H1 (cell line): ENCODE measurements at regions not wholly inside any gene's neighbourhood (a gene's known extent, or its start where the extent isn't known, plus 50 kb on each side); places are given as distances from the start of the nearest gene placed in this dataset.

Experiments
- CTCF ChIA-PET: fragments of 300-600 bp; sonication (Branson Sonifier 250); formaldehyde crosslinking; loops from one replicate; lab custom pipeline; 2021; ENCODE audit not compliant: partially characterized antibody; lab: Charles Lee
- POLR2A ChIA-PET: fragments of 300-600 bp; sonication (Branson Sonifier 250); formaldehyde crosslinking; loops from one replicate; lab custom pipeline; 2021; ENCODE audit warnings: inconsistent platforms; ENCODE audit not compliant: partially characterized antibody; lab: Charles Lee
- DNase-seq, 2 experiments: peaks; one replicate each; pipeline versions ENCODE4 v3.0.0 to v3.0.0-alpha.2; 2010 to 2022; ENCODE audit warnings: low spot score in 2 of 2, low read depth in 1 of 2, mixed read lengths in 1 of 2
- FAIRE-seq: peaks from 2 replicates; lab custom pipeline; 2011; peaks lifted over from hg19 to GRCh38; lab: Jason Lieb, UNC
- H2AFZ ChIP-seq: 2 replicates; pipeline ENCODE4 v1.8.1; 2012; ENCODE audit warnings: low read length, inconsistent platforms
- H2AK5ac ChIP-seq: 2 replicates; pipeline ENCODE4 v1.6.1; 2013; ENCODE audit warnings: low read depth, low read length
- H2BK120ac ChIP-seq: replicated peaks from 2 replicates; pipeline ENCODE3; 2013; ENCODE audit warnings: low read depth, low read length, inconsistent platforms
- H2BK12ac ChIP-seq: 2 replicates; pipeline ENCODE4 v1.6.1; 2013; ENCODE audit warnings: low read depth, low read length
- H2BK15ac ChIP-seq: 2 replicates; pipeline ENCODE4 v1.6.1; 2013; ENCODE audit warnings: low read length
- H2BK20ac ChIP-seq: 2 replicates; pipeline ENCODE4 v1.6.1; 2013; ENCODE audit warnings: low read length
- H2BK5ac ChIP-seq: 2 replicates; pipeline ENCODE4 v1.6.1; 2013; ENCODE audit warnings: low read depth, low read length
- H3K14ac ChIP-seq: 2 replicates; pipeline ENCODE4 v1.6.1; 2013; ENCODE audit warnings: inconsistent platforms; ENCODE audit not compliant: insufficient read length
- H3K18ac ChIP-seq: 2 replicates; pipeline ENCODE4 v1.6.1; 2013; ENCODE audit warnings: low read length; ENCODE audit errors: extremely low read depth
- H3K23ac ChIP-seq: 2 replicates; pipeline ENCODE4 v1.6.1; 2013; ENCODE audit warnings: inconsistent platforms; ENCODE audit not compliant: insufficient read length
- H3K23me2 ChIP-seq: 2 replicates; pipeline ENCODE4 v1.6.1; 2013; ENCODE audit warnings: low read depth, low read length
- H3K27ac ChIP-seq: 2 replicates; pipeline ENCODE4 v1.6.1; 2011; ENCODE audit warnings: low read depth, low read length, inconsistent platforms
- H3K27me3 ChIP-seq, 4 experiments: replicated peaks in 1 of 4; 1 replicate in 1 of 4; 2 replicates in 3 of 4; pipeline versions ENCODE4 v1.6.1 to v1.8.1; 2011 to 2013; ENCODE audit warnings: low read length in 3 of 4, mild to moderate bottlenecking in 3 of 4, inconsistent platforms in 2 of 4, mixed read lengths in 2 of 4, moderate library complexity in 1 of 4; ENCODE audit not compliant: control insufficient read depth in 3 of 4, insufficient read depth in 3 of 4; ENCODE audit errors: extremely low read depth in 1 of 4
- H3K36me3 ChIP-seq, 4 experiments: 2 replicates each; pipeline versions ENCODE4 v1.6.1 to v1.8.1; 2011 to 2013; ENCODE audit warnings: mild to moderate bottlenecking in 4 of 4, low read length in 3 of 4, moderate library complexity in 2 of 4, control low read depth in 1 of 4, inconsistent platforms in 1 of 4; ENCODE audit not compliant: insufficient read depth in 4 of 4, control insufficient read depth in 2 of 4
- H3K4ac ChIP-seq: replicated peaks from 2 replicates; pipeline ENCODE3; 2013; ENCODE audit warnings: low read length, low read depth, mixed read lengths, inconsistent platforms; ENCODE audit not compliant: insufficient read length
- H3K4me1 ChIP-seq, 4 experiments: replicated peaks in 1 of 4; 1 replicate in 1 of 4; 2 replicates in 3 of 4; pipeline versions ENCODE4 v1.6.1 to v1.8.1; 2011 to 2013; ENCODE audit warnings: low read length in 3 of 4, inconsistent platforms in 2 of 4, mixed read lengths in 1 of 4; ENCODE audit not compliant: insufficient read depth in 4 of 4, control insufficient read depth in 3 of 4
- H3K4me2 ChIP-seq, 2 experiments: 2 replicates each; pipeline versions ENCODE4 v1.6.1 to v1.8.1; 2011 to 2013; ENCODE audit warnings: low read depth in 2 of 2, low read length in 2 of 2, control low read depth in 1 of 2, inconsistent platforms in 1 of 2, mild to moderate bottlenecking in 1 of 2; ENCODE audit not compliant: insufficient read depth in 1 of 2
- H3K4me3 ChIP-seq, 4 experiments: fragments of 200-600, 300-600 bp in 1 of 4; sonication (generic), shearing (Covaris generic), sonication (Bioruptor Twin) in 1 of 4; 2 replicates each; pipeline versions ENCODE4 v1.5.1 to v1.8.1; 2011 to 2016; ENCODE audit warnings: low read length in 4 of 4, low read depth in 3 of 4, control low read depth in 2 of 4, inconsistent platforms in 2 of 4, mild to moderate bottlenecking in 2 of 4, mixed read lengths in 1 of 4, moderate library complexity in 1 of 4; ENCODE audit not compliant: insufficient read depth in 2 of 4; ENCODE audit errors: extremely low read depth in 1 of 4
- H3K56ac ChIP-seq: replicated peaks from 2 replicates; pipeline ENCODE3; 2013; ENCODE audit warnings: low read depth, mild to moderate bottlenecking, mixed read lengths, low read length, inconsistent platforms; ENCODE audit not compliant: insufficient read length
- H3K79me1 ChIP-seq: 2 replicates; pipeline ENCODE4 v1.6.1; 2013; ENCODE audit warnings: low read depth, low read length, control low read depth
- H3K79me2 ChIP-seq, 2 experiments: 2 replicates each; pipeline versions ENCODE4 v1.6.1 to v1.8.1; 2012 to 2013; ENCODE audit warnings: low read length in 2 of 2, mild to moderate bottlenecking in 2 of 2, inconsistent platforms in 1 of 2; ENCODE audit not compliant: insufficient read depth in 2 of 2, control insufficient read depth in 1 of 2
- H3K9ac ChIP-seq, 4 experiments: replicated peaks in 1 of 4; 1 replicate in 1 of 4; 2 replicates in 3 of 4; pipeline versions ENCODE4 v1.6.1 to v1.8.1; 2011 to 2013; ENCODE audit warnings: low read depth in 3 of 4, low read length in 3 of 4, control low read depth in 2 of 4, mild to moderate bottlenecking in 2 of 4, moderate library complexity in 2 of 4, inconsistent platforms in 1 of 4; ENCODE audit errors: extremely low read depth in 1 of 4
- H3K9me3 ChIP-seq, 2 experiments: 2 replicates each; pipeline versions ENCODE4 v1.6.1 to v1.8.1; 2012 to 2013; ENCODE audit warnings: mild to moderate bottlenecking in 2 of 2, moderate library complexity in 2 of 2, control low read depth in 1 of 2, inconsistent platforms in 1 of 2, low read depth in 1 of 2, low read length in 1 of 2, mixed read lengths in 1 of 2; ENCODE audit not compliant: insufficient read depth in 2 of 2
- H4K20me1 ChIP-seq, 2 experiments: replicated peaks in 1 of 2; 2 replicates each; pipeline versions ENCODE3 to v1.8.1; 2011 to 2013; ENCODE audit warnings: inconsistent platforms in 2 of 2, low read length in 2 of 2, mild to moderate bottlenecking in 1 of 2; ENCODE audit not compliant: insufficient read depth in 2 of 2, control insufficient read depth in 1 of 2
- H4K5ac ChIP-seq: 2 replicates; pipeline ENCODE4 v1.6.1; 2013; ENCODE audit warnings: low read length, low read depth, mixed read lengths, inconsistent platforms; ENCODE audit not compliant: insufficient read length
- H4K8ac ChIP-seq: 2 replicates; pipeline ENCODE4 v1.8.0; 2013; ENCODE audit warnings: mild to moderate bottlenecking, moderate library complexity, low read length, inconsistent platforms; ENCODE audit not compliant: insufficient read depth; ENCODE audit errors: extremely low read depth
- H4K91ac ChIP-seq: replicated peaks from 2 replicates; pipeline ENCODE3; 2013; ENCODE audit warnings: low read length, mixed read lengths, inconsistent platforms; ENCODE audit not compliant: insufficient read length
- JUN ChIP-seq: IDR thresholded peaks from 2 replicates; pipeline ENCODE4 v1.6.1; 2011; ENCODE audit warnings: low read depth, mild to moderate bottlenecking, improper control_type of control experiment, low read length
- POLR2AphosphoS5 ChIP-seq: IDR thresholded peaks from 2 replicates; pipeline ENCODE4 v1.6.1; 2011; ENCODE audit warnings: low read depth, low read length
- POU5F1 ChIP-seq: IDR thresholded peaks from 2 replicates; pipeline ENCODE4 v1.6.1; 2011; ENCODE audit warnings: low read depth, mild to moderate bottlenecking, low read length, moderate library complexity
- SAP30 ChIP-seq: fragments of 300-600 bp; sonication (generic); IDR thresholded peaks from 2 replicates; pipeline ENCODE4 v1.7.1; 2012; ENCODE audit warnings: low read length, moderate library complexity, mild to moderate bottlenecking, inconsistent platforms; ENCODE audit not compliant: insufficient read depth, insufficient replicate concordance
- SUZ12 ChIP-seq: fragments of 200-600 bp; sonication (generic); IDR thresholded peaks from 2 replicates; pipeline ENCODE4 v1.6.1; 2012; ENCODE audit warnings: mild to moderate bottlenecking, inconsistent platforms, low read length, moderate library complexity, mixed read lengths
- ZNF274 ChIP-seq: IDR thresholded peaks from 2 replicates; pipeline ENCODE4 v1.7.0; 2012; ENCODE audit warnings: low read length, borderline replicate concordance; ENCODE audit errors: extremely low read depth
- WGBS, 2 experiments: shearing (Covaris generic) in 1 of 2; methylation state at CpG; one replicate each; pipeline versions ENCODE4 v1.1.6 to v1.1.7; 2013 to 2015; ENCODE audit warnings: low lambda C conversion rate in 2 of 2, mixed read lengths in 2 of 2, inconsistent platforms in 1 of 2, low coverage in 1 of 2, missing lambda C conversion rate in 1 of 2; ENCODE audit not compliant: insufficient replicate concordance in 2 of 2, insufficient coverage in 1 of 2, insufficient read length in 1 of 2; ENCODE audit errors: extremely low coverage in 1 of 2, missing lambda C conversion rate in 1 of 2; 5-methylcytosine and 5-hydroxymethylcytosine counted together

- no peaks in the 10 kb centered on the region; a peak in 1 of 4 replicates for H3K9me3 ChIP-seq
- no peak overlapping the region for H4K8ac ChIP-seq
- H4K91ac ChIP-seq = no peak overlapping the region
- no peak for TF ChIP-seq JUN
- no peak for TF ChIP-seq SUZ12
- no peak for TF ChIP-seq POLR2AphosphoS5
- TF ChIP-seq ZNF274 = no peak
- no peak for TF ChIP-seq POU5F1
- TF ChIP-seq SAP30 = no peak
- H4K5ac ChIP-seq = no peak overlapping the region
- peaks cover 0 to 7% (median 2%) of the 10 kb centered on the region in 4 experiments; a peak in 3 of 7 replicates for H3K4me1 ChIP-seq
- no peaks in the 10 kb centered on the region for H4K20me1 ChIP-seq
- 92% methylated on average over 1 of the region's 1 CpG; no CpG with 5 or more reads in 1 of the 2 experiments for WGBS, 2 experiments
- H3K27ac ChIP-seq = no peak overlapping the region
- no peak overlapping the region for H2BK120ac ChIP-seq
- no peak overlapping the region for H2BK5ac ChIP-seq
- H3K36me3 ChIP-seq = no peaks in the 10 kb centered on the region
- no peak overlapping the region for H3K4me3 ChIP-seq
- H2AFZ ChIP-seq = no peak overlapping the region
- no peaks in the 10 kb centered on the region for H3K79me1 ChIP-seq
- no peak overlapping the region for H2BK15ac ChIP-seq
- ChIA-PET CTCF (no interaction called here), POLR2A (no interaction called here)
- DNase-seq (no peak), FAIRE-seq (no peak)
- H3K23me2 ChIP-seq = no peaks in the 10 kb centered on the region
- H3K4ac ChIP-seq = no peak overlapping the region
- H2BK12ac ChIP-seq = no peak overlapping the region
- no peaks in the 10 kb centered on the region for H3K27me3 ChIP-seq
- no peak overlapping the region for H3K14ac ChIP-seq
- H3K18ac ChIP-seq = no peak overlapping the region
- no peaks in the 10 kb centered on the region for H3K79me2 ChIP-seq
- no peak overlapping the region for H3K9ac ChIP-seq
- H2AK5ac ChIP-seq = no peak overlapping the region
- no peak overlapping the region for H2BK20ac ChIP-seq
- H3K56ac ChIP-seq = no peak overlapping the region
- no peak overlapping the region for H3K23ac ChIP-seq
- H3K4me2 ChIP-seq = no peak overlapping the region
Observed at GRCh38 chr9:24459953-24460352, 85.7 kb downstream of the IZUMO3 start.
